HG03571 (cell line): ENCODE measurements at regions not wholly inside any gene's neighbourhood (a gene's known extent, or its start where the extent isn't known, plus 50 kb on each side); places are given as distances from the start of the nearest gene placed in this dataset.
"Not testable (repeated sequence)": the region's sequence is repeated elsewhere in the genome, so short reads cannot be mapped to it uniquely, and the experiment has no call there.

Experiments
- ATAC-seq: cut with Tn5 transposase; IDR thresholded peaks from one replicate; pipeline ENCODE4 v1.9.1; 2021; ENCODE audit not compliant: unreplicated experiment

DNA sequence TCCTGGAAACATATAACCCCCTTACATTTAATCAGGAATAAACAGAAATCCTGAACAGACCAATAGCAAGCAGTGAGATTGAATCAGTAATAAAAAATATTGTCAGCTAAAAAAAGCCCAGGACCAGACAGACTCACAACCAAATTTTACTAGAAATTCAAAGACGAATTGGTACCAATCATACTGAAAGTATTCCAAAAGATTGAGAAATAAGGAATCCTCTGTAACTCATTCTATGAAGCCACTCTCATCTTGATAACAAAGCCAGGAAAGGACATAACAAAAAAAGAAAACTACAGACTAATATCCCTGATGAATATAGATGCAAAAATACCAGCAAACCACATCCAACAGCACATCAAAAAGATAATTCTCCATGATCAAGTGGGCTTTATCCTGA, 714.0 kb downstream of the SEMA5A start:
- no peak for ATAC-seq

DNA sequence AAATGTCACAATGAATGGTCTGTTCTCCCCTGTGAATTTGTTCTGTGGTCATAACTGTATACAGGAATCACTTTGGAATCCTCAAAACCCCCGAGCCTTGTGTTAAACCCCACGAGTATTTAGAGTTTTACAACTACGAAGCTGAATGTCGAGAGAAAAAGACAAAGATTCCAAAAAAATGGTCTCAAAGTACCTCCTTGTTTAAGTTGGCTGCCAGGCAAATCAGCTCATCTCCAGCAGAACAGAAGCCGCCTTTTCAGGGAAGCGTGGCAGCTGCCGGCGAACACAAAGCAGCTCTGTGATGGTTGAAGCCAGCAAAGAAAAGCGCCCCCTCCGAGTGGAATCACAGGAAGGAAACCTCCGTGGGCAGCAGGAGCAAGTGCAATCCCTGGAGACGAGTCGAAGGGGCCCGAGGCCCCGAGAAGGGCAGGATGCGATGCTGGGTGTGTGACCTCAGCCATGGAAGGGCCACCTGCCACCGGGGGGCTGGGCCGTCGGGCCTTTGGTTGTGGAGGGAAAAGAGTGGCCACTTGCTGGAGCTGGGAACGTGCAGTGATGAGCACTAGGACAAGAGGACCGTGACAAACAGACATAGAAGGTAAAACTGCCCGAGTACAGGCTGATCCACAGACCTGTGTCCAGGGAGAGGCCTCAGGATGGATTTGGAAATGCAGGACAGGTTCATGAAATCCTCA, 706.4 kb downstream of the SEMA5A start:
- ATAC-seq: no peak

DNA sequence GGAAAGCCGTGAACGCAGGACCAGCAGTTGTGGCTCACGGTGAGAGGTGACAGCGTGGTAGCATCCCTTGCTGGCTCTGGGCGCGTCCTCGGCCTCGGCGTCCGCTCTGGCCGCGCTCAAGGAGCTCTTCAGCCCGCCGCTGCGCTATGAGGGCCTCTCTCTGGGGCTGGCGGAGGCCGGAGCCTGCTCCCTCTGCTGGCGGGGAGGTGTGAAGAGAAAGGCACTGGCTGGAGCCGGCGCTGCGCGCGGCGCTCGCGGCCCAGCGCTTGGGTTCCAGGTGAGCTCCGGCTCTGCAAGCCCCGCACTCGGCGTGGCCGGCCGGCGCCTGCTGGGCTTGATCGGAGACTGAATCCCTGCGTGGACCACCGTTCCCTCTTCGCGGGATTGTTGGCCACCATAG, 705.6 kb downstream of the SEMA5A start:
- no peak for ATAC-seq

DNA sequence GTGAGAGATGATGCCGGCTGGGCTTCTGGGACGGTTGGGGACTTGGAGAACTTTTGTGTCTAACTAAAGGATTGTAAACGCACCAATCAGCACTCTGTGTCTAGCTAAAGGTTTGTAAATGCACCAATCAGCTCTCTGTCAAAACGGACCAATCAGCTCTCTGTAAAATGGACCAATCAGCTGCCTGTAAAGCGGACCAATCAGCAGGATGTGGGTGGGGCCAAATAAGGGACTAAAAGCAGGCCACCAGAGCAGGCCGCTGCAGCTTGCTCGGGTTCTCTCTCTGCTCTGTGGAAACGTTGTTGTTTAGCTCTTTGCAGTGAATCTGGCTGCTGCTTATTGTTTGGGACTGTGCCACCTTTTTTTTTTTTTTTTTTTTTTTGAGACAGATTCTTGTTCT, 705.1 kb downstream of the SEMA5A start:
- ATAC-seq: not testable (repeated sequence)

DNA sequence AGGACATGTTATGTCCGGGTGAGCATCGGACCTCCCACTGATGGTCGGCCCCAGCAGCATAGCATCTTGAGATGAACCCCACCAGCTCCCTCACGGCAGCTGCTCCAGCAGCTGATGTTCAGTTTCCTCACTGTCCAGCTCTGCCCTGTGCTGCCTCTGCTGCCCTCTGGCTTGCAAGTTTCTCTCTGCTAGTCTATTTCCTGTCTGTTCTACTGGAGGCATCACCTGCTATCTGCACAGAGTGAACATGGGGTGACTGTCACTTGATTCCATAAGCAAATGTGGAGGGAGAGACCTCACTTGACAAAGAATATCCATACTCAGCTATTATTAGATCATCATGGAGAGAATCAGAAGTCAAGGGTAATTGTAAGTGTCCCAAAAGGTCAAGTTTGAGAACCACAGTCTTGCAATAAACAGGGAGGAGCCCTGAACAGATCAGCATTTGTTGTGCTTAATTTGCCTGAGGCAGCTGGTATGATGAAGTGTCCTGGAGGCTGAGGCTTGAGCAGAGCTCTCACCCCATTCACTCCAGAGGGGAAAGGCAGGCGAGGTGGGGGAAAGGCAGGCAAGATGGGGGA, 702.8 kb downstream of the SEMA5A start:
- no peak for ATAC-seq

DNA sequence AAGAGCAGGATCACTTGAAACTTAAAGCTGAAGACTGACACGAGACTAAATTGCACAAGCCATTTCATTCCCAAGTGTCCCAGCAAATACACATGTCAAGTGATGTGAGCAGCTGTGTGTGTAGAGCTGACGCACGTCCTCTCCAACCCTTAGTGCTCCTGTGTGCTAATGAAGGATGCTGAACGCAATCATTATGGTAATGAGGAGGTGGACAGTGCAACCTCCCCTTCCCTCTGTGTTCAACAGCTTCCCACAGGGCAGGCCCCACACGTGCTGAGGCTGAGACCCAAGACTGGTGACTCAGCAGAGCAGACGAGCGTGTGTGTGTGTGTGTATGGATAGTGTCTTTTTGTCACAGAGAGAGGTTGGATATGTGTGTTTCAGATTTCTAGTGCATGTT, 702.1 kb downstream of the SEMA5A start:
- no peak for ATAC-seq

DNA sequence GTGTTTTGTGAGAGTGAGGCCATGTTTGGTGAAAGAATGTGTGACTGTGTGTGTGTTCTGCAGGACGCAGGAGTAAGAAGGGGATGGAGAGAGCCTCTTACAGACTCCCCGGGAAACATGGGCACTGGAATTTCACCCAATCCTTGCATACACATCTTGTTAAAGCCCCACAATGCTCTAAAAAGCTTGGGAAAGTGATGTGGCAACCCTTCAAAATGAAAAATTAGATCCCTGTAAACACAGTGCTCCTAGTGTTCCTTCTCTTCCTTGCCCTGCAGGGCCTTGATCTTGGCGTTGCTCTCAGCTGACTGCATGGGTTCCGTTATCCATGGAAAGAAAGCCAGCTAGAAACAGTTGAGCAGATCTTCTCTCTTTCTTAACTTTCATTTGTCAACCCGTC, 701.7 kb downstream of the SEMA5A start:
- ATAC-seq: no peak

DNA sequence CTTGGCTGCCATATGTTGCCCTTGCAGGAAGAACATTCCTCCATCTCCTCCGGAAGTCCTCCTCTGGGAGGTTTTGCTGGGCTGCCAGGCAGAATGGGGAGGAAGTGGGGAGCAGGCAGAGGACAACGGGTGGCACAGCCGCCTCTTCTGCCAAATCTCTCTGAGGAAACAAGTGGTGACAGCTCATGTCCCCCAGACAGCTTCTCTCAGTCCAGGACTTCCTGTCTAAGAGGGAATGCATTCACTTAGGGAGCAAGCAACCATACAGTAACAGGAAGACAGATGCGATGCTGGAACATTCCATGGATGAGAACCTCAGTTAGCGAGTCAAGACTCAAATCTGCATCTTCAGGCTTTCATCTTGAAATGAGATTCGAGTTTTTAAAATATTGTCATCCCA, 701.0 kb downstream of the SEMA5A start:
- no peak for ATAC-seq

DNA sequence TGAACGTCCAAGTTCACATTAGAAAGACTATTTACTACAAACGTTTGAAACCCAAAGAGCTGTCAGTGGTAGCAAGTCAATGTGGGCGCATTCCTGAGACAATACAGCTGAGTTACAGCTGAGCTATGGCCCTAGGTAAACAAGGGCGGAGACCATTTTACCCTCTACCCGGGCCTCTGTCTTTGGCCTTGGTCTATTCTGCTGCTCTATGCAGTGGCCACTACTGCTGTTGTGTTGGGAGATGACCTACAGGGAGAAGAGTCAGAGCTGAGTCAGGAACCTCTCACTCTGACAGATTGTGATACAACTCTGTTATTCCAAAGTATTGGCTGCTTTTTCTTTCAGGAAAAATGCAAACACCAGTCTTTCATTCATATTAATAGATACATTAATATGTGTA, 700.6 kb downstream of the SEMA5A start:
- ATAC-seq: no peak

DNA sequence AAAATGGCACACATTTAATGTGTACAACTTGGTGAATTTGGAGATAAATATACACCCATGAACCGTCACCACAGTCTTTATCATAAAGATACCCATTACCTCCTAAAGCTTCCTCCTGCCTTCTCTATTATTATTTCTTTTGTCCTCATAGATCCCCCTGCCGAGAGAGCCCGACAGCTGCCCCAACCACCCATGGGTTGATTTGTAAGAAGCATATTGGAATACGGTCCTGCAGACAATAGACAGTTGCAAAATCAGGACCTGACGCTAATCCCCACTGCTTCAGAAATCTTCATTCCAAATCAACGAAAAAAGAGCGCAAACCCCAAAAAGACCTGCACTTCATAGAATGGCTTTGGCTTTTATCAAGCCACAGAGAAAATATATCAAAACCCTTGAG, 697.5 kb downstream of the SEMA5A start:
- ATAC-seq: no peak

DNA sequence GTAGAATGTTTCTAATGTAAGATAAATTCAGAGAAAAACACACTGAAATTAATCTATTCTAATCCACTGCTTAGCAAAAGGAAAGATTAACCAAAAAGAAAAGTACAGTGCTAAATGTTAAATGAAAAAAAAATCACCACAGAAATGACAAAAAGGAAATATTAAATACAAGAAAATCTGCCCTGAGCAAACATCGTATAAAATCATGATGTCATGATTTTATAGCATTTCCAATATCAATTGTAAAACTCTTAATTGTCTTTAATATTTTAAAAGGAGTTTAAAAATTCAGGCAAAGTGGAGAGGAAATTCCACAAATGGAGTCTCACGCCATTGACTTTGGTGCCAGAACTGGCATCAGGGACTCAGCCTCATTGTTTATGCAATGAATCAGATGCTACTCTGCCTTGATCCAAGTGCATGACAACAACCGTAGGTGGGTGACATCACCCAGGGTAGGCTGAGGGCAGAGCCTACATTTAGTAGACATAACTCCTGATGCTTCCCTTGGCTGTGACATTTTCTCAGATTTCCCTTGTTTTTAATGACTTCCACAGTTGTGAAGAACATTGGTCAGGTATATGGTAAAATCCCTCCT, 696.8 kb downstream of the SEMA5A start:
- ATAC-seq: no peak

DNA sequence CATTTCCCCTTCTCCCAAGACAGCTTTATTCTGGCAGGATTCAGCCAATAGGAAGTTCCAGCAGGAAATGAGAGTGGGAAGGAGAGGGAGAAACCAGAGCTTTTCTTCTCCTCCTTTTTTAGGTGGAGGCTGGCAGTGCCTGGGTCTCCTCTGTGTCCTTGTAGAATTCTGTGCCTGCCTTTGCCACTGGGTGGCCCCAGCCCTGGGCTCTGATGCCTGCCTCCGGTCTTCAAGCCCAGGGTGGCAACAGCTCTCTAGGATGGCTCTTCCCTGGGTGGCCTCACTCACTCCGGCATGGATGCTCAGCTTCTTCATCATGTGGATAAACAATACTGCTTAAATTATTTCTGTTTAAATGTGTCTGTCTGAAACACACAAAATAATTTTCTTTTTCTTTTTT, 694.8 kb downstream of the SEMA5A start:
- no peak for ATAC-seq

DNA sequence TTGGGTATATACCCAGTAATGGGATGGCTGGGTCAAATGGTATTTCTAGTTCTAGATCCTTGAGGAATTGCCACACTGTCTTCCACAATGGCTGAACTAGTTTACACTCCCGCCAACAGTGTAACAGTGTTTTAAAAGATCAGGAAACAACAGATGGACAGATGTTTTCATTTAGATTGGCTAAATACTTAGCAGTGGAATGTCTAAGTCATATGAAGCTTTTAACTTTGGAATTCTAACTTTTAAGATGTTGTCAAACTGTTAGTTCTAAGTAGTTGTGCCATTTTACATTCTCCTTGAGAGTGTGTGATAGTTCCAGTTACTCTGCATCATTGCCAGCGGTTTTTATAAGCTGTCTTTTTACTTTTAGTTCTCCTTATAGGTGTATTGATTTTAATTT, 688.8 kb downstream of the SEMA5A start:
- no peak for ATAC-seq

DNA sequence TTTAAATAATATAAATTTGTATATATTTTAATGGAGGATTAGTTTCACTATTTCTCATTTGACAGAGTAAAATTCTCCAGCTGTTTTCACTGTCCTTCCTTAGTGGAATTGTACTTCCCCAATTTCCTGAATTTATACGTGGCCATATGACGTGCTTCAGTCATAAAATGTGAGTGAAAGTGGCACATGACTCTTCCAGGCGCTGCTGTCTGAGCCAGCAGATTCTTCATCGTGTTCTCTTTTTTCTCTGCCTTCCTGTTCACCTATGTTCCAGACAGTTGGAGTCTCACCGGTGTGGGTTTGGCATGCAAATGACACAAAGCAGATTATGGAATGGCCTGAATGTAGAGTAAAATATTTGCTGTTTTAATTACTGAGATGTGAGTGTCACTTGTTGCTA, 684.1 kb downstream of the SEMA5A start:
- ATAC-seq: no peak

DNA sequence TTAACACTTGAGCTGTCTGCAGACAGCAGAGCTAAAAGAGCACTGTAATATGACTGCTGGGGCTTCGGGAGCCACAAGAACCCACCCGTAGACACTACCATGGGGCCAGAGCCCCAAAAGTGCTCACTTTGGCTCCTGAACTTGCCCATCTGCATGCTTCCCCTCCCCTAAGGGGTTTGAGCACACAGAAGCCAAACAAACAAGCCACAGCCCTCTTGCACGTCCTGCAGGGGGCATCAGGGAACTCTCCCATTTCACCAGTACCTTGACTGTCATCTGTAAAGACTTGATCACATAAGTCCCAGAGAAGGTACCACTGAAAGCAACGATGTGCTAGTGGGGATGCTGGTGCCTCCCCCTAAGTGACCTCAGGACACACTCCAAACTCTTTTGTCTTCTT, 681.8 kb downstream of the SEMA5A start:
- no peak for ATAC-seq

DNA sequence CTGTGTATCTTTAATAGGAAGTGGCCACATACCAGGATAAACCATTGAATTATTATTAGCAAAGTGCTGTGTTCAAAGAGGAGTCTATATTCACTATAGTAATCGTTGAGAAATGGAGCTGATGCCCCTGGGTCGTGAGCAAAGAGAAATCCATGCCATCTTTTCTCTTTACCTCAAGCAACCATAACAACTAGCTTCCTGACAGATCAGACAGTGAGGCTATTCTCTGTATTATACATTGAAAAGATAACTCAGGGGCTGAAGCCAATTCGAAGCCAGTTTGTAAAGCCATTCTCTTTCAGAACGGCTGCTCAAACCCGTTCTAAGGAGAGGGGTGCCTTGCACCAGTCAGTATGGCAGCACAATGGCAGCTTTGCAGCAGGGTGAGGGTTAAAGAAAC, 680.6 kb downstream of the SEMA5A start:
- no peak for ATAC-seq

DNA sequence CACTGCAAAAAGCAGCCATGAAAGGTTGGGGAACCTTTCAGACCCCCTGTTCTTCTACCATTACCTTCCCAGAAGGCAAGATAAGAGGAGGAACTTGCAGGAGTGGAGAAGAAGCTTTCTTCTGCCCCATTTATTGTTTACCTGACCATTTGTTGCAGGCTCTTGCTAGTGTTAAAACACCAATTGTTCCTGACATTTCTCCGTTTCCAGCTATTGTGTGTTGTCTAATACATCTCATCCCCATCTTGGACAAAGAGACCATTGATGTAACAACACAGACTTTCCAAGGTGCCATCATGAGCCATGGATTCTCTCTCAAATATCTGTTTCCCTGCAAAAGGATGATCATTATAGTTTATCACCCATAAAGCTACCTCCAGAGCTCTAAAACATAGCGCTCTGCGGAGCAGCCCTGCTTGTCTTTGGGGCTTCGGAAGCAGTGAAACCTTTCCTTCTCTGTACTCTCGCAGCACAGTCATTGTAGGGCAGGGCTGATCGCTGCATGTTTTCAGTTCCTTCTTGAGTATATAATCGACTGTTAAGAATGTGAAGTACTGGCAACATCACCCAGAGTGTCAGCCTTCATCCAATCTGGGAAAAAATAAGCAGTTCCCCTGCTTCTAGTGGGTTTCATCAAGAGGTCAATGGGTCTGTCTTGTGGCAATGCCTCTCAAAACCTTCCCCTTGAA, 680.0 kb downstream of the SEMA5A start:
- no peak for ATAC-seq

DNA sequence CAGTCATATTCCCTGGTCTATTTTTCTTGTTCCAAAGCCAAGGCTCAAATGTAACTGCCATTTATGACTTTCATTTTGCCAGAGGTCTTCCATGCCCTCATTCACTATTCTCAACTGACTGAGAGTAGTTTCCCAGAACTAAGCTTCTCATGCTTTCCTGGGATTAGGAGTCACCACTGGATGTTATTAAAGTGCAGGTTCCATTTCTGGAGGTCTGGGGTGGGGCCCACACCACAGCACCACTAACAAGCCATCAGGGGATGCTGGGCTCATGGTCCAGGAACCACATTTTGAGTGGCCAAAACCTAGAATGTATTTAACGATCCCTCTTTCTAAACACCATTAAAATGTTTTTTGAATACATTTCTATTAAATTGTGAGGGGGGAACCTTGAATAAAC, 677.6 kb downstream of the SEMA5A start:
- ATAC-seq: no peak

DNA sequence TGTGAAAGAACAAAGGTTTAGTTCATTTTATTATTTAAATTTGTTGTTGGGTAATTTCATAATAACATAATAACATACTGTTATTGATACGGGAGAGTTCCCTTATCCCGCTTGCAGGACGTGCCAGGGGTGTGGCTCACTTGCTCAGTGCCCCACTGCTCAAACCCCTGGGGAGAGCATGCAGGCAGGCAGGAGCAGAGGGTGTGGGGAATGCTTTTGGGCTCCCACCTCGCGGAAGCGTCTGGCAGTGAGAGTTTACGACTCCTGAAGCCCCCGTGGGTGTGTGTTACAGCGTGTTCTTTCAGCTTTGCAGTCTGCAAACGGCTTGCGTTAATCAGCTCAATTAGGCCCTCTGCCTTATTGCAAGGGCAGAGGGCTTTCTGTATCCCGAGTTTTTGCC, 675.9 kb downstream of the SEMA5A start:
- ATAC-seq: no peak

DNA sequence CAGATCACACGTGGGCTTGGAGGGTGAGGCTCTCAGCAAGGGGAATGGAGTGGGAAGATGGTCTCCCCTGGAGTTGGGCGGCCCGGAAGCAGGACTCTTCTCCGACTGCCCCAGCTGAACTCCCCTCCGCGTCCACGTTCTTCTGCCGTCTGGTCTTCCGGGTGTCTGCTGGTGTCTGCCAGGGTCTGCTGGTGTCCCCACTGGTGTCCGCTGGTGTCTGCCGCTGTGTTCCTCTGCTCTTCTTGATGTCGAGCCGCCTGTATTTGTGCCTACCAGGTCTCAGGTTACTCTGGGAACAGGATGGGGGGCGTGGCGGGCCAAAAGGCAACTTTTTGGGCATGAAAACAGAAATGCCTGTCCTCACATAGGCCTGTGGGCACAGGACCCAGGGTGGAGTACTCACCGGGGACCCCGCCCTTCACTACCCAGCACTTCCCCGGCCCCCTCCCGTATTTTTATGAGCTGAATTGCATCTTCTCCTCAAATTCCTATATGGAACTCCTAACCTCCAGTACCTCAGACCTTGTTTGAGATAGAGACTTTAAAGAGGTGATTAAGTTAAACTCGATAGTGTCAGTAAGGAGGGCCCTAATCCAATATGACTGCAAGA, 675.4 kb downstream of the SEMA5A start:
- no peak for ATAC-seq

DNA sequence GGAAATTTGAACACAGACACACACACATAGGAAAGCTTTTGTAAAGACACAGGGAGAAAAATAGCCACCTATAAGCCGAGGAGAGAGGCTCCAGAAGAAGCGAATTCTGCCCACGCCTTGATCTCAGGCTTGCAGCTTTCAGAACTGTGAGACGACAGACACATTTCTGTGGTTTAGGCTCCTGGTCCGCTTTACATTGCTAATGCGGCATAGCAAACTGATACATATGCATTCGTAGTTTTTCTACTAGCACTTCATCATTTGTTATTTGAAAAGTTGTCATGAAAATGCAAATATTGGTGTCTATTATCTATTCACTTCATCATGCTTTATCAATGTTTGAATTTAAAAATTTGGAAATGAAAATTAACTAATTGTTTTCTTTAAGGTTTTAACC, 674.9 kb downstream of the SEMA5A start:
- no peak for ATAC-seq

DNA sequence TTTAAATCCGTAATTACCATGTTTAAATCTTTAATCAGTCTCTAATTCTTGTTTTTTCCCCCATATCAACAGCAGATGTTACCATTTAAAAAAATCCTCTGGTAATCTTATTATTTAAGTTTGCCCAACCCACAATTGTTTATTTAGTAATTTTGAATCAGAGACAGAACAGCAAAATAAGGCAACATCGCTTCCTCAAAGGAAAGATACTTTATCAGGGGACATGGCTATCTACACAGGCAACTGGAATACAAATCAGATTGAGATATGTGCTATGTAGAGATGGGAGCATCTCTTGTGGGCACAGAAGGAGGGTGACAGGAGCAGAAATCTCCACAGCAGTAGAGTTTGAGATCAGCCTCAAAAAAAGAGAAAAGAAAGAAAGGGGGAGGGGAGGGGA, 674.4 kb downstream of the SEMA5A start:
- no peak for ATAC-seq
